Epithelial cell of esophagus (primary cell): ENCODE measurements at regions not wholly inside any gene's neighbourhood (a gene's known extent, or its start where the extent isn't known, plus 50 kb on each side); places are given as distances from the start of the nearest gene placed in this dataset.

Source experiments
- DNase-seq: peaks from one replicate; pipeline ENCODE4 v3.0.0; 2010; ENCODE audit warnings: low read depth
- H3K4me3 ChIP-seq: 2 replicates; pipeline ENCODE4 v1.5.1; 2011; ENCODE audit warnings: mild to moderate bottlenecking, low read length, control low read depth
- TF ChIP-seq, protein P1 (sequence below): IDR thresholded peaks from 2 replicates; pipeline ENCODE4 v1.5.1; 2011; ENCODE audit warnings: low read depth, mild to moderate bottlenecking, low read length, control low read depth, inconsistent platforms; ENCODE audit not compliant: insufficient read depth; ENCODE audit errors: missing control alignments

DNA sequence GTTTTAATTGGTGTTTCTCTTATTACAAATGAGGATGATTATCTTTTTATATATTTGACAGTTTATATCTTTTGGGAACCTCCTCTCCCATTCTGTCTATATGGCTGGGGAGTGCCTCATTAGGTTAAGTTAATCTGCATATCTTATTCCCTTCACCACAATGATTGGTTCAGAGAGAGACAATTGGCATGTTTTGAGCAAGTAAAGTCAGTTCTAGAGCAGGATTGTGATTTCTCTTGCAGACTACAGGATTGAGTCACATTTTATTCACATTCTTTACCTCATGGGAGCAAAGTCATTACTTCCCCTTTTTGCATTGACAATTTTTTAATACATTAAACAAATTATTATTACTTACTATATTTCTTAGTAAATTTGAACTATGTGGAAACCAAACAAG, 345.6 kb downstream of the MDFIC start:
- H3K4me3 ChIP-seq, result no peak overlapping the region
- DNase-seq, result peak; percentile 32
- TF ChIP-seq, protein P1, sequence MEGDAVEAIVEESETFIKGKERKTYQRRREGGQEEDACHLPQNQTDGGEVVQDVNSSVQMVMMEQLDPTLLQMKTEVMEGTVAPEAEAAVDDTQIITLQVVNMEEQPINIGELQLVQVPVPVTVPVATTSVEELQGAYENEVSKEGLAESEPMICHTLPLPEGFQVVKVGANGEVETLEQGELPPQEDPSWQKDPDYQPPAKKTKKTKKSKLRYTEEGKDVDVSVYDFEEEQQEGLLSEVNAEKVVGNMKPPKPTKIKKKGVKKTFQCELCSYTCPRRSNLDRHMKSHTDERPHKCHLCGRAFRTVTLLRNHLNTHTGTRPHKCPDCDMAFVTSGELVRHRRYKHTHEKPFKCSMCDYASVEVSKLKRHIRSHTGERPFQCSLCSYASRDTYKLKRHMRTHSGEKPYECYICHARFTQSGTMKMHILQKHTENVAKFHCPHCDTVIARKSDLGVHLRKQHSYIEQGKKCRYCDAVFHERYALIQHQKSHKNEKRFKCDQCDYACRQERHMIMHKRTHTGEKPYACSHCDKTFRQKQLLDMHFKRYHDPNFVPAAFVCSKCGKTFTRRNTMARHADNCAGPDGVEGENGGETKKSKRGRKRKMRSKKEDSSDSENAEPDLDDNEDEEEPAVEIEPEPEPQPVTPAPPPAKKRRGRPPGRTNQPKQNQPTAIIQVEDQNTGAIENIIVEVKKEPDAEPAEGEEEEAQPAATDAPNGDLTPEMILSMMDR, result no peak

DNA sequence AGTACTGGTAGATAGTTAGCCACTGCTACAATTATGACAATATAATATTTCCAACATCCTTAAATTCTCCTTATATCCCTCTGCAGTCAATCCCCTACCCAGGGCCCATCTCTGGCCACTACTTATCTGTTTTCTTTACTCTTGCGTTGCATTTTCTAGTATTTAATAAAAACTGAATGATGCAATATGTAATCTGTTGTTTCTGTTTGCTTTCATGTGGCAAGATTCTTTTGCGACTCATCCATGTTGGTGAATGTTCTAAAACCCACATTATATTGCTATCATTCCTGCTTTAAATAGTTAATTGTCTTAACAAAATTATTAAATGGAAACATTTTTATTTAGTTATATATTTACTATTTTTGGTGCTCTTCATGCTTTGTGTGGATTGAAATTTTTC, 338.5 kb downstream of the MDFIC start:
- TF ChIP-seq, protein P1, result no peak
- DNase-seq, result peak; percentile 64
- no peak overlapping the region for H3K4me3 ChIP-seq

DNA sequence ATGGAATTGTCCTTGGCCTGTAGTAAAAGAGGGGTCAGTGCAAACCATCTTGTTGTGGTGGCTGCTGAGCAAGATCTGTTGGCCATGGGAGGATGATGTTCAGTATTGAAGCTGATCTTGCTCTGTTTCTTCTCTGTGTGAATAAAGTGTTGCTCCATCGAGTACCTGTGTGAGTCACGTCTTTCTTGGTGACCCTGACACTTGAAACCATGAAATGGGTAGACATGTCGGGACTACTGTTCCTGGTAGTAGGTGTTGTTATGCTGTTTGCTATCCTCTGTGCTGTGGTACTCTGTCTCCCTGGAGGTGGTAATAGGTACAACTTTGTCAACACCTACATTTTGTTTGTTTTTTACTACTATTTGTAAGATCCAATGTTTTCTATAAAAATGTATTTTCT, 330.6 kb downstream of the MDFIC start:
- H3K4me3 ChIP-seq, result no peak overlapping the region
- peak; percentile 84 for DNase-seq
- TF ChIP-seq, protein P1, result peak; percentile 11

DNA sequence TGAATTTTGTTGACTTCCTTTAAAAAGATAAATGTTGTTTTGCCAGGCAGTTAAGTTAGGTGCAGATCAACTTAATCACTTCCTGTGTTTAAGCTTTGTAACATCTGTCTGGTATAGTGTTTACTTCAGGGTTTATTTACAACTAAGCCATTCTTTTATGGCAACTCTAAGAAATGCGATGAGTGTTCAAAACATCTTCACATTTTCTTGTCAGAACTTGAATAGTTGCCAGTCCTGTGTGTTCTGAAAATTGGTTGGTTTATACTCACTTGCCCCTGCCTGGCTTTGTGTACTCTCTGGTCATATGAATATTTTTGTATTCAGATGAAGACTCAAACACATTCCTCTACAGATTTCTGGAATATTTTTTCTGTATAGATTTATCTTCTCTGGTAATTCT, 327.2 kb downstream of the MDFIC start:
- DNase-seq, result peak; percentile 90
- TF ChIP-seq, protein P1, result no peak

DNA sequence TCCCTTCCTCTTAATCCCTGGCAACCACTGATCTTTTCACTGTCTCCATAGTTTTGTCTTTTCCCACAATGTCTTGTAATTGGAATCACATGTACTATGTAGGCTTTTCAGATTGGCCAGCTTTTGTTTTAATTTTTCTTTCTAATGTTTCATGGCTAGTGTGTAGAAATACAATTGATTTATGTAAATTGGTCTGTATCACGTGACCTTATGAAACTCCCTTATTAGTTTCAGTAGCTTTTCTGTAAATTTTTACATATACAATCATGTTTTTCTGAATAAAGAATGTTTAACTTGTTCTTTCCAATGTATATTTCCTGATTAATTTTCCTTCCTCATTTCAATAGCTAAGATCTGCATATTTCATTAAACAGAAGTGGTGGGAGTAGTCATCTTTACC, 319.3 kb downstream of the MDFIC start:
- H3K4me3 ChIP-seq, result no peak overlapping the region
- no peak for DNase-seq
- TF ChIP-seq, protein P1, result no peak

More for the DNA sequence above, 327.2 kb downstream of the MDFIC start:
- H3K4me3 ChIP-seq, result no peak overlapping the region

DNA sequence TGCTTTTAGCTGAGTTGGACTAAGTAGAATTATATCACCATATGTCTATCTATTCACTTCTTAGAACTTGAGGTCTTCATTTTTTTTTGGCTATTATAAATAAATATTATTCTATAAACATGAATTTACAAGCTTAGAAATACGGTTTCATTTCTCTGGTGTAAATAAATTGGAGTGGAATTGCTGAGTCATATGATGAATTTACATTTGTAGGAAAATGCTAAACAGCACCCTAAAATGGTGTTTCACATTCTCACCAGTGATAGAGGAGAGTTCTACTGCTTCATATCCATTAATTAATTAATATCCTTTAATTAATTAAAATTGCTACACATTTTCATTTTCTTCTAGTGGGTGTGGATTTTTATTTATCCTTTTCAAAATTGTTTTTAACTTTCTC, 318.3 kb downstream of the MDFIC start:
- no peak for DNase-seq
- no peak overlapping the region for H3K4me3 ChIP-seq
- TF ChIP-seq, protein P1, result no peak

DNA sequence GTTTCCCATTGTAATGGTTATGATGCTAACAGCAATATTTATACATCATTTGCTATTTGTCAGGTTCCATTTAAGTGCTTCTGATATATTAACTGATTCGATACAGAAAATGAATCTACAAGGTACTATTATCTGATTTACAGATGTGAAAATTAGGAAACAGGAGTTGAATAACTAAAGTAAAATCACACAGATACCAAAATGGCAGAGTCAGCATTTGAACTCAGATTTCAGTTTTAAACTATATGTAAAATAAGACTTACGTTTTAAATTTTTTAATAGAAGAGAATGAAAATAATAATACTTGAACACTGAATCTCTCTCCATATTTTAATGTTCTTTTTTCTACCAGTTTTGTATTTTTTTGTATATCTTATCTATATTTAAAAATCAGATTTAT, 313.2 kb downstream of the MDFIC start:
- no peak for DNase-seq
- TF ChIP-seq, protein P1, result no peak
- H3K4me3 ChIP-seq, result no peak overlapping the region
